H1 (cell line): ENCODE measurements at regions not wholly inside any gene's neighbourhood (a gene's known extent, or its start where the extent isn't known, plus 50 kb on each side); places are given as distances from the start of the nearest gene placed in this dataset.
"Not testable (repeated sequence)": the region's sequence is repeated elsewhere in the genome, so short reads cannot be mapped to it uniquely, and the experiment has no call there.

Experiments
- CTCF ChIA-PET: fragments of 300-600 bp; sonication (Branson Sonifier 250); formaldehyde crosslinking; loops from one replicate; lab custom pipeline; 2021; ENCODE audit not compliant: partially characterized antibody; lab: Charles Lee
- POLR2A ChIA-PET: fragments of 300-600 bp; sonication (Branson Sonifier 250); formaldehyde crosslinking; loops from one replicate; lab custom pipeline; 2021; ENCODE audit warnings: inconsistent platforms; ENCODE audit not compliant: partially characterized antibody; lab: Charles Lee
- DNase-seq, 2 experiments: peaks; one replicate each; pipeline versions ENCODE4 v3.0.0 to v3.0.0-alpha.2; 2010 to 2022; ENCODE audit warnings: low spot score in 2 of 2, low read depth in 1 of 2, mixed read lengths in 1 of 2
- FAIRE-seq: peaks from 2 replicates; lab custom pipeline; 2011; peaks lifted over from hg19 to GRCh38; lab: Jason Lieb, UNC
- H2AFZ ChIP-seq: 2 replicates; pipeline ENCODE4 v1.8.1; 2012; ENCODE audit warnings: low read length, inconsistent platforms
- H2AK5ac ChIP-seq: 2 replicates; pipeline ENCODE4 v1.6.1; 2013; ENCODE audit warnings: low read depth, low read length
- H2BK120ac ChIP-seq: replicated peaks from 2 replicates; pipeline ENCODE3; 2013; ENCODE audit warnings: low read depth, low read length, inconsistent platforms
- H2BK12ac ChIP-seq: 2 replicates; pipeline ENCODE4 v1.6.1; 2013; ENCODE audit warnings: low read depth, low read length
- H2BK15ac ChIP-seq: 2 replicates; pipeline ENCODE4 v1.6.1; 2013; ENCODE audit warnings: low read length
- H2BK20ac ChIP-seq: 2 replicates; pipeline ENCODE4 v1.6.1; 2013; ENCODE audit warnings: low read length
- H2BK5ac ChIP-seq: 2 replicates; pipeline ENCODE4 v1.6.1; 2013; ENCODE audit warnings: low read depth, low read length
- H3K14ac ChIP-seq: 2 replicates; pipeline ENCODE4 v1.6.1; 2013; ENCODE audit warnings: inconsistent platforms; ENCODE audit not compliant: insufficient read length
- H3K18ac ChIP-seq: 2 replicates; pipeline ENCODE4 v1.6.1; 2013; ENCODE audit warnings: low read length; ENCODE audit errors: extremely low read depth
- H3K23ac ChIP-seq: 2 replicates; pipeline ENCODE4 v1.6.1; 2013; ENCODE audit warnings: inconsistent platforms; ENCODE audit not compliant: insufficient read length
- H3K23me2 ChIP-seq: 2 replicates; pipeline ENCODE4 v1.6.1; 2013; ENCODE audit warnings: low read depth, low read length
- H3K27ac ChIP-seq: 2 replicates; pipeline ENCODE4 v1.6.1; 2011; ENCODE audit warnings: low read depth, low read length, inconsistent platforms
- H3K27me3 ChIP-seq, 4 experiments: replicated peaks in 1 of 4; 1 replicate in 1 of 4; 2 replicates in 3 of 4; pipeline versions ENCODE4 v1.6.1 to v1.8.1; 2011 to 2013; ENCODE audit warnings: low read length in 3 of 4, mild to moderate bottlenecking in 3 of 4, inconsistent platforms in 2 of 4, mixed read lengths in 2 of 4, moderate library complexity in 1 of 4; ENCODE audit not compliant: control insufficient read depth in 3 of 4, insufficient read depth in 3 of 4; ENCODE audit errors: extremely low read depth in 1 of 4
- H3K36me3 ChIP-seq, 4 experiments: 2 replicates each; pipeline versions ENCODE4 v1.6.1 to v1.8.1; 2011 to 2013; ENCODE audit warnings: mild to moderate bottlenecking in 4 of 4, low read length in 3 of 4, moderate library complexity in 2 of 4, control low read depth in 1 of 4, inconsistent platforms in 1 of 4; ENCODE audit not compliant: insufficient read depth in 4 of 4, control insufficient read depth in 2 of 4
- H3K4ac ChIP-seq: replicated peaks from 2 replicates; pipeline ENCODE3; 2013; ENCODE audit warnings: low read length, low read depth, mixed read lengths, inconsistent platforms; ENCODE audit not compliant: insufficient read length
- H3K4me1 ChIP-seq, 4 experiments: replicated peaks in 1 of 4; 1 replicate in 1 of 4; 2 replicates in 3 of 4; pipeline versions ENCODE4 v1.6.1 to v1.8.1; 2011 to 2013; ENCODE audit warnings: low read length in 3 of 4, inconsistent platforms in 2 of 4, mixed read lengths in 1 of 4; ENCODE audit not compliant: insufficient read depth in 4 of 4, control insufficient read depth in 3 of 4
- H3K4me2 ChIP-seq, 2 experiments: 2 replicates each; pipeline versions ENCODE4 v1.6.1 to v1.8.1; 2011 to 2013; ENCODE audit warnings: low read depth in 2 of 2, low read length in 2 of 2, control low read depth in 1 of 2, inconsistent platforms in 1 of 2, mild to moderate bottlenecking in 1 of 2; ENCODE audit not compliant: insufficient read depth in 1 of 2
- H3K4me3 ChIP-seq, 4 experiments: fragments of 200-600, 300-600 bp in 1 of 4; sonication (generic), shearing (Covaris generic), sonication (Bioruptor Twin) in 1 of 4; 2 replicates each; pipeline versions ENCODE4 v1.5.1 to v1.8.1; 2011 to 2016; ENCODE audit warnings: low read length in 4 of 4, low read depth in 3 of 4, control low read depth in 2 of 4, inconsistent platforms in 2 of 4, mild to moderate bottlenecking in 2 of 4, mixed read lengths in 1 of 4, moderate library complexity in 1 of 4; ENCODE audit not compliant: insufficient read depth in 2 of 4; ENCODE audit errors: extremely low read depth in 1 of 4
- H3K56ac ChIP-seq: replicated peaks from 2 replicates; pipeline ENCODE3; 2013; ENCODE audit warnings: low read depth, mild to moderate bottlenecking, mixed read lengths, low read length, inconsistent platforms; ENCODE audit not compliant: insufficient read length
- H3K79me1 ChIP-seq: 2 replicates; pipeline ENCODE4 v1.6.1; 2013; ENCODE audit warnings: low read depth, low read length, control low read depth
- H3K79me2 ChIP-seq, 2 experiments: 2 replicates each; pipeline versions ENCODE4 v1.6.1 to v1.8.1; 2012 to 2013; ENCODE audit warnings: low read length in 2 of 2, mild to moderate bottlenecking in 2 of 2, inconsistent platforms in 1 of 2; ENCODE audit not compliant: insufficient read depth in 2 of 2, control insufficient read depth in 1 of 2
- H3K9ac ChIP-seq, 4 experiments: replicated peaks in 1 of 4; 1 replicate in 1 of 4; 2 replicates in 3 of 4; pipeline versions ENCODE4 v1.6.1 to v1.8.1; 2011 to 2013; ENCODE audit warnings: low read depth in 3 of 4, low read length in 3 of 4, control low read depth in 2 of 4, mild to moderate bottlenecking in 2 of 4, moderate library complexity in 2 of 4, inconsistent platforms in 1 of 4; ENCODE audit errors: extremely low read depth in 1 of 4
- H3K9me3 ChIP-seq, 2 experiments: 2 replicates each; pipeline versions ENCODE4 v1.6.1 to v1.8.1; 2012 to 2013; ENCODE audit warnings: mild to moderate bottlenecking in 2 of 2, moderate library complexity in 2 of 2, control low read depth in 1 of 2, inconsistent platforms in 1 of 2, low read depth in 1 of 2, low read length in 1 of 2, mixed read lengths in 1 of 2; ENCODE audit not compliant: insufficient read depth in 2 of 2
- H4K20me1 ChIP-seq, 2 experiments: replicated peaks in 1 of 2; 2 replicates each; pipeline versions ENCODE3 to v1.8.1; 2011 to 2013; ENCODE audit warnings: inconsistent platforms in 2 of 2, low read length in 2 of 2, mild to moderate bottlenecking in 1 of 2; ENCODE audit not compliant: insufficient read depth in 2 of 2, control insufficient read depth in 1 of 2
- H4K5ac ChIP-seq: 2 replicates; pipeline ENCODE4 v1.6.1; 2013; ENCODE audit warnings: low read length, low read depth, mixed read lengths, inconsistent platforms; ENCODE audit not compliant: insufficient read length
- H4K8ac ChIP-seq: 2 replicates; pipeline ENCODE4 v1.8.0; 2013; ENCODE audit warnings: mild to moderate bottlenecking, moderate library complexity, low read length, inconsistent platforms; ENCODE audit not compliant: insufficient read depth; ENCODE audit errors: extremely low read depth
- H4K91ac ChIP-seq: replicated peaks from 2 replicates; pipeline ENCODE3; 2013; ENCODE audit warnings: low read length, mixed read lengths, inconsistent platforms; ENCODE audit not compliant: insufficient read length
- WGBS, 2 experiments: shearing (Covaris generic) in 1 of 2; methylation state at CpG; one replicate each; pipeline versions ENCODE4 v1.1.6 to v1.1.7; 2013 to 2015; ENCODE audit warnings: low lambda C conversion rate in 2 of 2, mixed read lengths in 2 of 2, inconsistent platforms in 1 of 2, low coverage in 1 of 2, missing lambda C conversion rate in 1 of 2; ENCODE audit not compliant: insufficient replicate concordance in 2 of 2, insufficient coverage in 1 of 2, insufficient read length in 1 of 2; ENCODE audit errors: extremely low coverage in 1 of 2, missing lambda C conversion rate in 1 of 2; 5-methylcytosine and 5-hydroxymethylcytosine counted together

DNA sequence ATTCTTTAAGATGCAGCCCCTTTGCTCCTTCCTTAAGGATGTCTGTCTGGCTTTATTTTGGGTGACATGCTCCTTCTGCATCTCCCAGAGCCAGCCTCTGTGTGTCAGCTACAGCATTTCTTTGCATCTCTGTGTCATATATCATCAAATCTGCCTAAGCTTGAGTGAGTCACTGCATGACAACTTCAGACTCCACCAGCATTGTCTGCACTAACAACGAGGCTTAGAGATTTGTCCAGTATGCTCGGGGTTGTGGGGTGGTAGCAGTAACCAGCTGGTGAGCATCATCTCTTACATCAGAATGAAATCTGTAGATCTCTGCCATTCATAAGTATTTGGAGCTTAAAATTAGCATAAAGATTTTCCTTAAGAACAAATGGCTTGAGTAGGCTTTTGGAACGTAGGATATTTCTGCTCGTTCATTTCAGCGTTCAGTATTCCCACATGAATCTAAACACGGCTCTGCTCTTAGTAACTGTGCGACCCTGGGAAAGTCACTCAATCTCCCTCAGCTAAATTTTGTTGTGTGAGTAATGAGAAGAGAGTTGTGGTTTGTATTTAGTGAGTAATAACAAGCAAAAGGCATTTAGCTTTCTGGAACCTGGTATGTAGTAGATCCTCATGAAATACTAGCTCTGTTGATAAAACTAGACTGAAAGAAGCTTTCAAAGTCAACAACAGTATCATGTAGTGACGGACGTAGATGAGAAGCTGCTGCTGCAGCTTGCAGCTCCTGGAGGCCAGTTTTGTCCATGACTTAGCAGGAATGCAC is 137.8 kb upstream of the DUSP22 start:
- H3K27ac ChIP-seq, H3K27me3 ChIP-seq, H3K4ac ChIP-seq, H4K91ac ChIP-seq, H3K79me2 ChIP-seq, H3K23me2 ChIP-seq, H3K23ac ChIP-seq, H2AFZ ChIP-seq, H4K8ac ChIP-seq, H3K14ac ChIP-seq, DNase-seq, H2AK5ac ChIP-seq, H2BK20ac ChIP-seq, H3K4me3 ChIP-seq, H2BK120ac ChIP-seq, H4K20me1 ChIP-seq, H3K4me2 ChIP-seq, H3K4me1 ChIP-seq, H2BK12ac ChIP-seq, H3K18ac ChIP-seq, H4K5ac ChIP-seq, H2BK15ac ChIP-seq, H3K79me1 ChIP-seq, H3K36me3 ChIP-seq, POLR2A ChIA-PET, H3K56ac ChIP-seq, H3K9ac ChIP-seq, H2BK5ac ChIP-seq, FAIRE-seq: not testable (repeated sequence)
- CTCF ChIA-PET, result interaction anchor here (3.6 kb wide), 1 partner anchor 14 kb away, joined by 14 read pairs; no protein-coding TSS in a partner anchor
- peaks cover 11 to 20% of the 10 kb centered on the region in 2 experiments for H3K9me3 ChIP-seq
- 88% methylated on average over 9 of the region's 9 CpGs; no CpG with 5 or more reads in 1 of the 2 experiments for WGBS, 2 experiments
